Duodenal mucosa (tissue), 2 donors: ENCODE measurements at regions not wholly inside any gene's neighbourhood (a gene's known extent, or its start where the extent isn't known, plus 50 kb on each side); places are given as distances from the start of the nearest gene placed in this dataset.
A peak's percentile ranks its signal among the peaks of the same experiment; 100 is the strongest.

ENCODE experiments used
- H3K27ac ChIP-seq: one replicate; pipeline ENCODE4 v1.7.0; 2013; ENCODE audit warnings: low read depth, low read length
- H3K27me3 ChIP-seq, 2 donors: one replicate each; pipeline ENCODE4 v1.7.0; 2013; ENCODE audit warnings: low read length in 2 of 2, control low read depth in 1 of 2; ENCODE audit not compliant: insufficient read depth in 2 of 2, control insufficient read depth in 1 of 2
- H3K36me3 ChIP-seq, 2 donors: one replicate each; pipeline ENCODE4 v1.7.0; 2013; ENCODE audit warnings: low read length in 2 of 2, control low read depth in 1 of 2; ENCODE audit not compliant: insufficient read depth in 2 of 2, control insufficient read depth in 1 of 2
- H3K4me1 ChIP-seq, 2 donors: one replicate each; pipeline ENCODE4 v1.7.0; 2013; ENCODE audit warnings: low read length in 2 of 2, control low read depth in 1 of 2; ENCODE audit not compliant: insufficient read depth in 2 of 2, control insufficient read depth in 1 of 2
- H3K4me3 ChIP-seq, 2 donors: one replicate each; pipeline ENCODE4 v1.7.0; 2013; ENCODE audit warnings: low read length in 2 of 2, low read depth in 1 of 2
- H3K9ac ChIP-seq, 2 donors: one replicate each; pipeline ENCODE4 v1.7.0; 2013; ENCODE audit warnings: low read length in 2 of 2, low read depth in 1 of 2
- H3K9me3 ChIP-seq, 2 donors: one replicate each; pipeline ENCODE4 v1.7.0; 2013; ENCODE audit warnings: low read length in 2 of 2, control low read depth in 1 of 2; ENCODE audit not compliant: control insufficient read depth in 1 of 2

GRCh38 chr2:60331115-60331809 is 222.2 kb downstream of the BCL11A start:
- no peaks in the 10 kb centered on the region for H3K27me3 ChIP-seq
- peaks cover 0 to 4% of the 10 kb centered on the region in 2 donors for H3K9me3 ChIP-seq
- no peak overlapping the region for H3K27ac ChIP-seq
- no peaks in the 10 kb centered on the region for H3K4me1 ChIP-seq
- H3K9ac ChIP-seq, result no peak overlapping the region
- H3K4me3 ChIP-seq, result no peak overlapping the region
- H3K36me3 ChIP-seq, result no peaks in the 10 kb centered on the region

- Histone ChIP-seq H3K27ac (no peak overlapping the region), H3K9me3 (peaks cover 4 to 5% of the 10 kb centered on the region in 2 donors), H3K4me1 (no peaks in the 10 kb centered on the region), H3K4me3 (no peak overlapping the region), H3K9ac (no peak overlapping the region), H3K27me3 (no peaks in the 10 kb centered on the region), H3K36me3 (no peaks in the 10 kb centered on the region)
Observed at GRCh38 chr2:60329225-60329624, 224.2 kb downstream of the BCL11A start.

GRCh38 chr2:60324536-60324935 is 228.9 kb downstream of the BCL11A start:
- peaks cover 4 to 5% of the 10 kb centered on the region in 2 donors for H3K9me3 ChIP-seq

GRCh38 chr2:60321816-60322215 is 231.6 kb downstream of the BCL11A start:
- Histone ChIP-seq H3K36me3 (no peaks in the 10 kb centered on the region), H3K27ac (no peak overlapping the region), H3K9me3 (peaks cover under 1 to 5% of the 10 kb centered on the region in 2 donors)

More at GRCh38 chr2:60324536-60324935, 228.9 kb downstream of the BCL11A start:
- no peaks in the 10 kb centered on the region for H3K4me1 ChIP-seq
- no peaks in the 10 kb centered on the region for H3K27me3 ChIP-seq
- H3K36me3 ChIP-seq, result no peaks in the 10 kb centered on the region
- no peak overlapping the region for H3K9ac ChIP-seq
- no peak overlapping the region for H3K27ac ChIP-seq
- H3K4me3 ChIP-seq, result no peak overlapping the region

GRCh38 chr2:60320724-60321123 is 232.7 kb downstream of the BCL11A start:
- Histone ChIP-seq H3K4me1 (peaks cover 6 to 9% of the 10 kb centered on the region in 2 donors), H3K9ac (no peak overlapping the region), H3K27me3 (no peaks in the 10 kb centered on the region), H3K4me3 (no peak overlapping the region), H3K9me3 (peaks cover 0 to 3% of the 10 kb centered on the region in 2 donors), H3K27ac (no peak overlapping the region), H3K36me3 (no peaks in the 10 kb centered on the region)

More at GRCh38 chr2:60321816-60322215, 231.6 kb downstream of the BCL11A start:
- Histone ChIP-seq H3K9ac (no peak overlapping the region), H3K27me3 (no peaks in the 10 kb centered on the region), H3K4me1 (peaks cover 4 to 5% of the 10 kb centered on the region in 2 donors), H3K4me3 (no peak overlapping the region)

GRCh38 chr2:60319031-60319547 is 234.4 kb downstream of the BCL11A start:
- no peak overlapping the region for H3K4me3 ChIP-seq
- peaks cover 6 to 9% of the 10 kb centered on the region in 2 donors for H3K4me1 ChIP-seq
- H3K27ac ChIP-seq, result no peak overlapping the region
- H3K9me3 ChIP-seq, result no peaks in the 10 kb centered on the region
- no peaks in the 10 kb centered on the region for H3K27me3 ChIP-seq
- H3K9ac ChIP-seq, result no peak overlapping the region
- no peaks in the 10 kb centered on the region for H3K36me3 ChIP-seq

GRCh38 chr2:60318544-60318943 is 234.9 kb downstream of the BCL11A start:
- Histone ChIP-seq H3K4me3 (no peak overlapping the region), H3K9me3 (no peaks in the 10 kb centered on the region), H3K9ac (no peak overlapping the region), H3K27me3 (no peaks in the 10 kb centered on the region), H3K4me1 (peaks cover 6 to 9% of the 10 kb centered on the region in 2 donors), H3K36me3 (no peaks in the 10 kb centered on the region), H3K27ac (no peak overlapping the region)

GRCh38 chr2:60317844-60318243 is 235.6 kb downstream of the BCL11A start:
- Histone ChIP-seq H3K4me3 (no peak overlapping the region), H3K4me1 (peaks cover 6 to 9% of the 10 kb centered on the region in 2 donors), H3K9ac (no peak overlapping the region), H3K36me3 (no peaks in the 10 kb centered on the region), H3K27ac (no peak overlapping the region), H3K27me3 (no peaks in the 10 kb centered on the region), H3K9me3 (no peaks in the 10 kb centered on the region)

GRCh38 chr2:60317034-60317386 is 236.4 kb downstream of the BCL11A start:
- Histone ChIP-seq H3K4me1 (peaks cover 6 to 9% of the 10 kb centered on the region in 2 donors), H3K27ac (no peak overlapping the region), H3K9ac (no peak overlapping the region), H3K36me3 (no peaks in the 10 kb centered on the region), H3K9me3 (no peaks in the 10 kb centered on the region), H3K4me3 (no peak overlapping the region), H3K27me3 (no peaks in the 10 kb centered on the region)

- Histone ChIP-seq H3K27ac (no peak overlapping the region), H3K4me1 (peaks cover 6 to 9% of the 10 kb centered on the region in 2 donors), H3K4me3 (peak overlapping the region in 1 of 2 donors; percentile 26), H3K9me3 (no peaks in the 10 kb centered on the region), H3K36me3 (no peaks in the 10 kb centered on the region), H3K27me3 (no peaks in the 10 kb centered on the region), H3K9ac (no peak overlapping the region)
Observed at GRCh38 chr2:60316381-60317033, 236.9 kb downstream of the BCL11A start.
